ENCODE measurements at regions not wholly inside any gene's neighbourhood (a gene's known extent, or its start where the extent isn't known, plus 50 kb on each side); places are given as distances from the start of the nearest gene placed in this dataset.

GRCh38 chr12:107287436-107288413 is 194.4 kb upstream of the CRY1 start:
- no peak for DNase-seq

- DNase-seq: no peak
Observed at GRCh38 chr12:107288414-107289127, 195.2 kb upstream of the CRY1 start.

- DNase-seq: no peak
Observed at GRCh38 chr12:107291018-107291417, 197.7 kb upstream of the CRY1 start.

- DNase-seq: no peak
Observed at GRCh38 chr12:107296681-107297089, 203.3 kb upstream of the CRY1 start.

GRCh38 chr12:107302649-107303341 is 209.4 kb upstream of the CRY1 start:
- no peak for DNase-seq

GRCh38 chr12:107304588-107305532 is 211.5 kb upstream of the CRY1 start:
- no peak for DNase-seq

GRCh38 chr12:107306141-107306659 is 212.9 kb upstream of the CRY1 start:
- DNase-seq: no peak

GRCh38 chr12:107308310-107308709 is 215.0 kb upstream of the CRY1 start:
- DNase-seq: no peak

- no peak for DNase-seq
Observed at GRCh38 chr12:107309020-107309419, 215.7 kb upstream of the CRY1 start.

GRCh38 chr12:107310621-107311020 is 217.3 kb upstream of the CRY1 start:
- no peak for DNase-seq

- no peak for DNase-seq
Observed at GRCh38 chr12:107311682-107312081, 218.3 kb upstream of the CRY1 start.

- peak; percentile 77 for DNase-seq
Observed at GRCh38 chr12:107317751-107318555, 224.6 kb upstream of the CRY1 start.

GRCh38 chr12:107318556-107318805 is 225.1 kb upstream of the CRY1 start:
- DNase-seq: no peak

GRCh38 chr12:107318806-107319532 is 225.6 kb upstream of the CRY1 start:
- DNase-seq: no peak

GRCh38 chr12:107319533-107320032 is 226.2 kb upstream of the CRY1 start:
- no peak for DNase-seq

GRCh38 chr12:107320033-107320928 is 226.9 kb upstream of the CRY1 start:
- peak; percentile 70 for DNase-seq

- DNase-seq: peak; percentile 63
Observed at GRCh38 chr12:107320929-107321631, 227.7 kb upstream of the CRY1 start.

GRCh38 chr12:107322063-107322462 is 228.7 kb upstream of the CRY1 start:
- no peak for DNase-seq

Measured in activated CD4-positive, alpha-beta T cell treated with anti-CD3 and anti-CD28 coated beads for 1 hour (primary cell).